Inflammatory macrophage treated with lipopolysaccharide for 4 hours (primary cell): ENCODE measurements at regions not wholly inside any gene's neighbourhood (a gene's known extent, or its start where the extent isn't known, plus 50 kb on each side); places are given as distances from the start of the nearest gene placed in this dataset.
A peak's percentile ranks its signal among the peaks of the same experiment; 100 is the strongest.
"Not testable (repeated sequence)": the region's sequence is repeated elsewhere in the genome, so short reads cannot be mapped to it uniquely, and the experiment has no call there.

Experiments
- DNase-seq: peaks from one replicate; pipeline ENCODE4 v3.0.0-alpha.2; 2020

- no peak for DNase-seq
These were observed 114.8 kb upstream of the ANO5 start for GRCh38 chr11:22078063-22078462.

GRCh38 chr11:22079133-22079872 lies 113.6 kb upstream of the ANO5 start:
- DNase-seq, result no peak

DNA sequence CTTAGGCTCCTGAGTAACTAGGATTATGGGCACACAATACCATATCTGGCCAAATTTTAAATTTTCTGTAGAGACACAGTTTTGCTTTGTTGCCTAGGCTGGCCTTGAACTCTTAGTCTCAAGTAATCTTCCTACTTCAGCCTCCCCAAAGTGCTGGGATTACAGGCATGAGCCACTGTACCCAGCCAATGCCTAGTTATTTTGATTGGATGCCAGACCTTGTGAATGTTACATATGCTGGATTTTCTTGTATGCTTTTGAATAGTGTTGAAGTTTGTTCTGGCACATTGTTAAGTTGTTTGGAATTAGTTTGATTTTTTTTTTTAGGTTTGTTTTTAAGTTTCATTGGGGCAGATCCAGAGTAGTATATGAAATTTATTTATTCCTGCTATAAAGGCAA lies 110.7 kb upstream of the ANO5 start:
- no peak for DNase-seq

GRCh38 chr11:22082788-22083187 lies 110.1 kb upstream of the ANO5 start:
- no peak for DNase-seq

DNA sequence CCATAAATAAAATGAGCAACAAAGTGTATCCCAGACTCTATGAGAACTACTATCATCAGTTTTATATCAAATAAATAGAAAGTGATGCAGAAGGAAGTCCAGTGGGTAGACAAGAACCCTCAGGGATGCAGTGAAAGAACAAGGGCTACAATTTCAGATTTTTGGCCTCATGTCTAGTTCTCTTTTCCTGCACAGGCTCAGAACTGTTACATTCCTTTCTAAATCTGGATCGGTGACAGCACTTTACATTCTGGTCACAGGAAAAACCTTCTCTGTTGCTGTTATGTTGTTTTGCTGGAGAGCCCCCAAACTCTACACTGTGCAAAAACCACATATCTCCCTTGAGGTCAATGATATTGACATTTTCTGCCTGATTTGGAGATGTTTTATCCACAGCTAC lies 108.8 kb upstream of the ANO5 start:
- no peak for DNase-seq

- DNase-seq, result no peak
These were observed 108.3 kb upstream of the ANO5 start for GRCh38 chr11:22084564-22084963.

GRCh38 chr11:22089609-22090008 lies 103.3 kb upstream of the ANO5 start:
- no peak for DNase-seq

DNA sequence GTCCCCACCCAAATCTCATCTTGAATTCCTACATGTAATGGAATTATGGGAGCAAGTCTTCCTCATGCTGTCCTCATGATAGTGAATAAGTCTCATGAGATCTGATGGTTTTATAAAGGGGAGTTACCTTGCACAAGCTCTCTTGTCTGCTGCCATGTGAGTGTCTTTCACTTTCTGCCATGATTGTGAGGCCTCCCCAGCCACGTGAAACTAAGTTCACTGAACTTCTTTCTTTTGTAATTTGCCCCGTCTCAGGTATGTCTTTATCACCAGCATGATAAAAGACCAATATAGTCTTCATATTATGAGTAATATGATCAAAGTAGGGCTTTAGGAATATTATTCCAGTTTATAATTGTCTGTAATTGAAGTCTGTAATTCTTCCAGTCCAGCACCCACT lies 86.3 kb upstream of the ANO5 start:
- DNase-seq, result no peak

GRCh38 chr11:22115470-22116029 lies 77.3 kb upstream of the ANO5 start:
- DNase-seq, result no peak

GRCh38 chr11:22127981-22128380 lies 64.9 kb upstream of the ANO5 start:
- not testable (repeated sequence) for DNase-seq

- DNase-seq, result peak; percentile 17
These were observed 62.3 kb upstream of the ANO5 start for GRCh38 chr11:22130462-22131053.

DNA sequence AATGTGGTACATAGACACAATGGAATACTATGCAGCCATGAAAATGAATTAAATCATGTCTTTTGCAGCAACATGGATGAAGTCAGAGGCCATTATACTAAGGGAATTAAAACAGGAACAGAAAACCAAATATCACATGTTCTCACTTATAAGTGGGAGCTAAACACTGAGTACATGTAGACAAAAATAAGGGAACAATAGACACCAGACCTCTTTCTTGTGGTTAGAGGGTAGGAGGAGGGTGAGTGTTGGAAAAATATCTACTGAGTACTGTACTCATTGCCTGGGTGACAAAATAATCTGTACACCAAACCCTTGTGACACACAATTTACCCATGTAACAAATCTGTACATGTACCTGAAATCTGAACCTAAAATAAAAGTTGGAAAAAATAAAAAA lies 59.1 kb upstream of the ANO5 start:
- peak; percentile 59 for DNase-seq

GRCh38 chr11:22138264-22138663 lies 54.6 kb upstream of the ANO5 start:
- no peak for DNase-seq
